GM13976 (cell line): ENCODE measurements at regions not wholly inside any gene's neighbourhood (a gene's known extent, or its start where the extent isn't known, plus 50 kb on each side); places are given as distances from the start of the nearest gene placed in this dataset.

ENCODE experiments used
- DNase-seq: peaks from one replicate; pipeline ENCODE4 v3.0.0; 2012; ENCODE audit warnings: low spot score
- in situ Hi-C: fragments of 300-500 bp; cut with MboI; formaldehyde crosslinking; loops from one replicate; pipeline ENCODE4 v1.12.0; 2022; ENCODE audit warnings: low sequenced_read_pairs, mixed read lengths, inconsistent platforms; ENCODE audit not compliant: unreplicated experiment
- TF ChIP-seq, protein P1 (sequence below): IDR thresholded peaks from 2 replicates; pipeline ENCODE4 v1.5.1; 2012; ENCODE audit warnings: borderline replicate concordance, mild to moderate bottlenecking; ENCODE audit not compliant: insufficient read depth; ENCODE audit errors: extremely low read depth, missing control alignments, control extremely low read depth

DNA sequence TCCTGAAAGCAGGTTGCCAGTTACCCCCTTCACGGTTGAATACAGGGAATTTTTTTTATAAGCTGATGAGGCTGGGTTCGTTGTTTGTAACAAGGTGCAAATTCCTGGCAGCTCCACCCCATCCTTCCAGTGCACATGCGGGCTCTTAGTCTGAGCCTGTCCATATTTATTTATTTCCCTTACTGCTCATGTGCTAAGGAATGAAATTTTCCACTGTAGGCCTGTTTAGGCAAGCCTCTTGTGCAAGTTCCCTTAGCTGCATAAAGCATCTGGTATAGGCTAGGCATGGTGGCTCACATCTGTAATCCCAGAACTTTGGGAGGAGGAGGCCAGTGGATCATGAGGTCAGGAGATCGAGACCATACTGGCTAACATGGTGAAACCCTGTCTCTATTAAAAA lies 560.9 kb upstream of the PCDH9 start:
- TF ChIP-seq, protein P1, sequence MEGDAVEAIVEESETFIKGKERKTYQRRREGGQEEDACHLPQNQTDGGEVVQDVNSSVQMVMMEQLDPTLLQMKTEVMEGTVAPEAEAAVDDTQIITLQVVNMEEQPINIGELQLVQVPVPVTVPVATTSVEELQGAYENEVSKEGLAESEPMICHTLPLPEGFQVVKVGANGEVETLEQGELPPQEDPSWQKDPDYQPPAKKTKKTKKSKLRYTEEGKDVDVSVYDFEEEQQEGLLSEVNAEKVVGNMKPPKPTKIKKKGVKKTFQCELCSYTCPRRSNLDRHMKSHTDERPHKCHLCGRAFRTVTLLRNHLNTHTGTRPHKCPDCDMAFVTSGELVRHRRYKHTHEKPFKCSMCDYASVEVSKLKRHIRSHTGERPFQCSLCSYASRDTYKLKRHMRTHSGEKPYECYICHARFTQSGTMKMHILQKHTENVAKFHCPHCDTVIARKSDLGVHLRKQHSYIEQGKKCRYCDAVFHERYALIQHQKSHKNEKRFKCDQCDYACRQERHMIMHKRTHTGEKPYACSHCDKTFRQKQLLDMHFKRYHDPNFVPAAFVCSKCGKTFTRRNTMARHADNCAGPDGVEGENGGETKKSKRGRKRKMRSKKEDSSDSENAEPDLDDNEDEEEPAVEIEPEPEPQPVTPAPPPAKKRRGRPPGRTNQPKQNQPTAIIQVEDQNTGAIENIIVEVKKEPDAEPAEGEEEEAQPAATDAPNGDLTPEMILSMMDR = no peak
- in situ Hi-C loops = no loop called here
- DNase-seq = no peak

GRCh38 chr13:67776151-67776550 lies 546.0 kb upstream of the PCDH9 start:
- in situ Hi-C loops = no loop called here
- TF ChIP-seq, protein P1 = no peak

GRCh38 chr13:67775359-67775758 lies 545.2 kb upstream of the PCDH9 start:
- DNase-seq = no peak
- in situ Hi-C loops = no loop called here
- TF ChIP-seq, protein P1 = no peak

More at GRCh38 chr13:67776151-67776550, 546.0 kb upstream of the PCDH9 start:
- no peak for DNase-seq

- no peak for DNase-seq
- in situ Hi-C loops = no loop called here
- TF ChIP-seq, protein P1 = no peak
These were observed 542.8 kb upstream of the PCDH9 start for GRCh38 chr13:67772807-67773453.

- in situ Hi-C loops = no loop called here
- TF ChIP-seq, protein P1 = no peak
These were observed 541.0 kb upstream of the PCDH9 start for GRCh38 chr13:67771106-67771505.

DNA sequence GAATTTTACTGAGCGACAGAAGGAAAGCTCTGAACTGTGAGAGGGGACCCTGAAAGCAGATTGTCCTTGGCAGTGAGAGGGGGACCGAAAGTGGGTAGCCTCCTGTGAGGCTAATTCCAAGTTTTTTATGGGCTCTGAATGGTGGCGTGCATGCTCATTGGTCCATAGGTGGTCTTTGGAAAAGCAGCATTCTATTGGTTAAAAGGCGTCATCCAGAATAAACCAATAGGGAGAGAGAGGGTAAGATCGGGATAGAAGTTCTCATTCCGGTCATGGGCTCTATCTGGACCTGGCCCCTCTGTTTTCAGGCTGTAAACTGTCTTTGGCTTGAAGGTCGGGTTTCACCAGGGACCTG lies 539.8 kb upstream of the PCDH9 start:
- TF ChIP-seq, protein P1 = no peak
- DNase-seq = no peak
- in situ Hi-C loops = no loop called here

More at GRCh38 chr13:67771106-67771505, 541.0 kb upstream of the PCDH9 start:
- DNase-seq = no peak
